Urothelium cell line (cell line): ENCODE measurements at regions not wholly inside any gene's neighbourhood (a gene's known extent, or its start where the extent isn't known, plus 50 kb on each side); places are given as distances from the start of the nearest gene placed in this dataset.
A peak's percentile ranks its signal among the peaks of the same experiment; 100 is the strongest.
"Not testable (repeated sequence)": the region's sequence is repeated elsewhere in the genome, so short reads cannot be mapped to it uniquely, and the experiment has no call there.

Experiments used
- DNase-seq: peaks from one replicate; pipeline ENCODE4 v3.0.0; 2011; ENCODE audit warnings: low spot score, mixed read lengths
- FAIRE-seq: peaks from 2 replicates; lab custom pipeline; 2011; peaks lifted over from hg19 to GRCh38; lab: Jason Lieb, UNC

DNA sequence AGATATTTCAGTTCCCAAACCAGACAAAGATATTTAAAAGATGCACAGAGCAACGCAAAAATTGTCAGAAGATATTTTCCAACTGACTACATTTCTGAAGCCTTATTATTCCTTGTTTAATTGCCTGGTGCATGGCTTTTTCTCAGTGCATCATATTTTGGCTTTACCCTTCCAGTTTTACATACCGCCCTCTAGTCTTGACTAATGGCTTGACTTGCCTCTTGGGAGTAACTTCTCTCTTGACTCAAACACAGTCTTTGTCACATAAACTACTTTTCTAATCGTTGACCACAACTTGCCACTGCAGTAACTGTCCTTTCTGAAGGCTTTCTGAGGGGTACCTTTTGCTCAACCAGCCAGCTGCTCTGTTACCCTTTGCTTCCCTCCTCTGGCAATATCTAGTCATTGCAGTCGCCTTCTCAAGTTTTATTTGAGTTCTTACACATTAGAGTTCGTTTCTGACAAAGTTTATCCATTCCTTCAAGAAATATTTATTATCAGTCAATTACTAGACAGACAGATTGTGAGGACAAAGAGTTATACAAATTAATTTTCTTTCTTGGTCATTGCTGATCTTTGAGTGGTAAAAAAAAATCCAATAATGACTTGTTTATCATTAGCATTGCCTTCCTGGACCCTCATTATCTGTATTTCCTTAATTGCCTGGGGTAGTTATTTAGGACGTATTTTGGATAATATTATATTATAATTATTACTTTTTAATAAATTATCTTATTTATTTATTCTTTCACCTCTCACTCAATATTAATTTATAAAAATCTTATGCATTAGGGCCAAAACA, 506.9 kb upstream of the PCDH10 start:
- FAIRE-seq (no peak), DNase-seq (peak; percentile 12)

GRCh38 chr4:132646186-132646585, 502.9 kb upstream of the PCDH10 start:
- DNase-seq (peak; percentile 1), FAIRE-seq (no peak)

- no peak for FAIRE-seq
- no peak for DNase-seq
Measured at GRCh38 chr4:132651196-132651595, 497.9 kb upstream of the PCDH10 start.

DNA sequence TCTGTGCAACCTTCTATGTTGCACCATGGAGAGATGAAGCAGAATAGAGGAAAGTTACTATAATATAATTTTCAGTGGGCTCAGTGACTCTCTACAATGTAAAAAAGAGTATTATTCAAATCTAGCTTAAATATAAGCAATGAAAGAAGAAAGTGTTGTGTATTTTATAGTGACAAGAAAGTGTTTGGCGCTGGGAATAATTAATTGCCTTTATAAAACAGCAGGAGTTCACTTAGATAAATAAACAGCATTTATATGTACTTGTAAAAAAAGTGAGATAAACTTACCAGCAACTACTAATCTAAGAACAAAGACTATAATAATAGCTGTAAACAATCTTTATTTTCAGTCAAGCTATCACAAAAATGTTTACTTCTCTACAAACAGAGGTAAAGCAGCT, 488.9 kb upstream of the PCDH10 start:
- DNase-seq (no peak), FAIRE-seq (no peak)

- no peak for DNase-seq
- no peak for FAIRE-seq
Measured at GRCh38 chr4:132662456-132662855, 486.6 kb upstream of the PCDH10 start.

DNA sequence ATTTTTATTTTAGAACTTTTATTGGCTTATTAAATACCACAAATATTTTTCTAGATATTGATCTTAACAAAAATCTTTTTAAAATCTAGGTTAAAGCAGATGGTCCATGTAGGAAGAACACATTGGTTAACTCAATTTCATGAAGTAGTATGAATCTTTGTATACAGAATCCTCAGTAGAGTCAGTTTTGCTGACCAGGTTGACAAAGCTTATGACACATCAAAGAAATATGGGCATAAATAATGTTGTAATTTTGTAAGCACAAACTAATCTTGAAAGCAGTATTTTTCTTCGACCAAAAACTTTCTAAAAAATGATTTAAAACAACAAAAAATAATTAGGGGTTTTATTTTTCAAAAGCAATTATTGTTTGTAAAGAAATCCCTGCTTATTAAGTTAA, 479.3 kb upstream of the PCDH10 start:
- FAIRE-seq: no peak
- no peak for DNase-seq

DNA sequence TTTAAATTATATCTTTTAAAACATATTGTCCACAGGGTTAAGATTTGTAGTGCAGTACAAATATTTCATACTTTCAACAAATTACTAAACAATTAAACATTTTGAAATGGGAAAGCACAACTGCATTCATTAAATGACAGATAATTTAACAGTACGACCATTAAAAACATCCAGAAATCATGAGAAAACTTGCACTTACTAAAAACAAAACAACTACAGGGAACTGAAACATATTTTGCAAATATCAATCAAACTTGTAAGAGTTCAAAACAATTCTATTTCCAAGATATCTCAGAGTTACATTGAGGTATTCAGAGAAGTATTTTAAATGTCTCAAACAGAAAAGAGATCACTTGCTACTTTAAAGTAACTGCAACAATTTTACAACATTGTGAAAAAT, 478.5 kb upstream of the PCDH10 start:
- no peak for FAIRE-seq

GRCh38 chr4:132683957-132684356, 465.1 kb upstream of the PCDH10 start:
- FAIRE-seq: no peak
- DNase-seq: no peak

More for the DNA sequence above, 478.5 kb upstream of the PCDH10 start:
- DNase-seq: no peak

GRCh38 chr4:132691026-132691425, 458.1 kb upstream of the PCDH10 start:
- FAIRE-seq: no peak

DNA sequence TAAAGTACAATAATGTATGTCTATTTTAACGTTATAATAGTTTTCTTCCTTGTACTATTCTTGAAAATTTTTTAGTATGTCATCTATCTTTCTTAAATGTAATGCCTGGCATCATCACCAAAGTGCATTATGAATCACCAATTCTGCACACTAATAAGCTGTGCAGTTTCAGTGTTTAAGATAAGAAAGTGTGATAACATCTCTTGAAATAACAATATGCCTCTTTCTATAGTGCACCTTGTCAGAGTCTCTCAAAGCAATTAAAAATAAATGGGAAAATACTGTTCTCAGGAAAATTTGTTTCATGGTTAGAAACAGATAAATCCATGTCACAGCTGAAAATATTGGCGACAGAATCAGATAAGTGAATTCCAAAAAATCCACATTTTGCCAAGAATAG, 457.4 kb upstream of the PCDH10 start:
- FAIRE-seq: no peak
- no peak for DNase-seq

More at GRCh38 chr4:132691026-132691425, 458.1 kb upstream of the PCDH10 start:
- DNase-seq: no peak

- DNase-seq (no peak), FAIRE-seq (no peak)
Measured at GRCh38 chr4:132694775-132695174, 454.3 kb upstream of the PCDH10 start.

GRCh38 chr4:132697505-132697904, 451.6 kb upstream of the PCDH10 start:
- not testable (repeated sequence) for FAIRE-seq, DNase-seq

GRCh38 chr4:132707955-132708354, 441.1 kb upstream of the PCDH10 start:
- no peak for FAIRE-seq
- no peak for DNase-seq

DNA sequence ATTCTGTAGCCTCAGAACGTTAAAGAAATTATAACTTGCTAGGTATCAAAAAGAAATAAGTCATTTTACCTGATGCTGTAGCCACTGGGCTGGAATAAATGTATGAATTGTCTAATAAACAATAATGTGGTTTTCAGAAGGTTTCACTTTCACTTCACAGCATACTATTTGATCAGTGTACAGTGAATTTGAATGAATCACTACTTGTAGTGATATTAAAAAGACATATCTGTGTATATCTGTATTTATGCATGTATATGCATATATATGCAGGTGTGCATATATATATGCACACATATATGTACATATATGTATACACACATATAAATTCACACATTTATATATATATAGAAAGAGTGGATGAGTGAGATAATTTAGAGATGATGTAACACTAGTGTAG, 440.0 kb upstream of the PCDH10 start:
- no peak for FAIRE-seq

GRCh38 chr4:132710971-132711370, 438.1 kb upstream of the PCDH10 start:
- no peak for FAIRE-seq
- no peak for DNase-seq

More for the DNA sequence above, 440.0 kb upstream of the PCDH10 start:
- DNase-seq: no peak

DNA sequence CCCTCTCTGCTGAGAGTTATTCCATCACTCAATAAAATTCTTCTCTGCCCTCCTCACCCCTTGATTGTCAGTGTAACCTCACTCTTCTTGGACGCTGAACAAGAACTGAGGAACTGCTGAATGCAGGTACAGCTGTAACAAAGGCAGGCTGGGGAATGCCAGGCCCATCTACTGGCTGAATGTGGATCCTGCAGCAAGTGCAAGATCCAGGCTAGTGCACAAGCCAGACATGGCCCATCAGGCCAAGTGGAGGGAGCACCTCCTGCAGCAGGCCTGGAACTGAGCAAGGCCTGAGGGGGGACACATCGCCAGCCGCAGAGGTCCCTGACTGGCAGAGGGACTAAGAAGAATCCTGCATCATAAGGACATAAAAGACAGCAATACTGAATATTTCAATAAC, 411.8 kb upstream of the PCDH10 start:
- FAIRE-seq: no peak
- DNase-seq: no peak

DNA sequence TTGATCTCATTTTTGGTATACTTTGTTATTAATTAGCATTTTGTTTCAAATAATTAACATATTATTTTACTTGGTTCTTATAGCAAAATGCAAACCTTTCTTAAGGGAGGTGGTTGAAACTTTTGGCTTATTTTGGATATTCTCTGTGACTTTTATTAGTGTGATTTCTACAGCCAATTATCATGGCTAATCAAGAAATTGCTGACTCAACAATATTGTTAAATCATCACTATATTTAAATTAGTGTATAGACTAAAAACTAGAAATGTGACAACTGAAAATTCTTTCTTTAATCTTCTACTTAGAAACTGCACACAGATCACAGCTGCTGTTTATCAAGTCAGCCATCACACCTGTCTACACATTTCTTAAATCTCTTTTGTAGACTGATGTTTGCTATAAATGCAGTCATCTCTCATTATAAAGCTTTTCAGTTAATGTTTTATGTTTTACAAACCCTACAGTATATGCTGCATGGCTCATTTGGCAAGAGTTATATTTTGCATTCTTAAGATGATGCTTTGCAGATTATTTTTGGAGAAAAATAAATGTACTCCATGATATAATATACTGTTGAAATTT, 389.8 kb upstream of the PCDH10 start:
- FAIRE-seq (no peak), DNase-seq (no peak)

- FAIRE-seq: no peak
Measured at GRCh38 chr4:132763465-132763864, 385.6 kb upstream of the PCDH10 start.

DNA sequence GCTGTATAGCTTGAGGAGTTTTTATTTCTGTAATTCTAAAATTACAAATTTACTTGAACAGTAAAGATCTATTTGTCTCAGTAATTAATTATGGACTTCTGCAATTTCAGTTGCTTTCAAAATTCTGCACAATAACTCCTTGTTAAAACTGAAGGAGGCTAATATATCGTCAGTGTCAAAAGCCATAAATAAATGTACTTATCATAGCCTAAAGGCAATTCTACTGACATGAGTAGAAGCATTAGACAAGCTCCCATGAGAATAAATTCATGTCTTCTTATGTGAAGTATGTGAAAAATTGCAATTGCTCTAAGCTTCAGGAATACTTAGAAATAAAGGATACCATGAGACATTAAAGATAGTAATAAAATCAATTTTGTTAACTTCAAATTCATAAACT, 381.2 kb upstream of the PCDH10 start:
- DNase-seq (no peak), FAIRE-seq (no peak)

More at GRCh38 chr4:132763465-132763864, 385.6 kb upstream of the PCDH10 start:
- DNase-seq: no peak

GRCh38 chr4:132770776-132771175, 378.3 kb upstream of the PCDH10 start:
- FAIRE-seq: no peak
- no peak for DNase-seq

- DNase-seq: no peak
- no peak for FAIRE-seq
Measured at GRCh38 chr4:132792310-132792709, 356.8 kb upstream of the PCDH10 start.

DNA sequence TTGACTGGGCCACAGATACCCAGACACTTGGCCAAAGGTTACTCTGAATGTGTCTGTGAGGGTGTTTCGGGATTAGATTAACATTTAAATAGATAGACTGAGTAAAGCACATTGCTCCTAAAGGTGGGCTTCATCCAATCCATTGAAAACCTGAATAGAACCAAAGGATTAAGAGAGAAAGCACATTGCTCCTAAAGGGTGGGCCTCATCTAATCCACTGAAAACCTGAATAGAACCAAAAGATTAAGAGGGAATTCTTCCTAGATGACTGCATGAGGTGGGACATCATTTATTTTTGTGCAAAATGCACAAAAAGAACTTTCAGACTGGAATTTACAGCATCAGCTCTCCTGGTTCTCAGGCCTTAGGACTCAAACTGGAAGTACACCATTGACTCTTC, 351.2 kb upstream of the PCDH10 start:
- no peak for FAIRE-seq
- DNase-seq: no peak
